CD8-positive, alpha-beta memory T cell (primary cell): ENCODE measurements at regions not wholly inside any gene's neighbourhood (a gene's known extent, or its start where the extent isn't known, plus 50 kb on each side); places are given as distances from the start of the nearest gene placed in this dataset.

Experiments used
- CTCF ChIA-PET: fragments of 350-600 bp; sonication (Branson Sonifier 250); formaldehyde crosslinking; loops from one replicate; lab custom pipeline; 2021; ENCODE audit warnings: antibody characterized with exemption; lab: Charles Lee
- POLR2A ChIA-PET: fragments of 350-600 bp; sonication (Branson Sonifier 250); formaldehyde crosslinking; loops from one replicate; lab custom pipeline; 2021; ENCODE audit warnings: antibody characterized with exemption; lab: Charles Lee
- DNase-seq, 5 donors: peaks; one replicate each; pipeline versions ENCODE4 v3.0.0 to v3.0.0-alpha.2; 2020 to 2022; ENCODE audit warnings: mixed read lengths in 1 of 5
- H3K27ac ChIP-seq: one replicate; pipeline ENCODE4 v1.7.0; 2013; ENCODE audit warnings: low read depth, mild to moderate bottlenecking, low read length, moderate library complexity
- H3K27me3 ChIP-seq: 2 replicates; pipeline ENCODE4 v1.7.0; 2013; ENCODE audit warnings: low read length, mild to moderate bottlenecking; ENCODE audit not compliant: insufficient read depth, poor library complexity, severe bottlenecking
- H3K36me3 ChIP-seq: 2 replicates; pipeline ENCODE4 v1.7.0; 2013; ENCODE audit warnings: mild to moderate bottlenecking, low read length, moderate library complexity; ENCODE audit not compliant: insufficient read depth
- H3K4me1 ChIP-seq: 2 replicates; pipeline ENCODE4 v1.7.0; 2013; ENCODE audit warnings: mild to moderate bottlenecking, low read length, moderate library complexity; ENCODE audit not compliant: insufficient read depth
- H3K4me3 ChIP-seq: 2 replicates; pipeline ENCODE4 v1.7.0; 2013; ENCODE audit warnings: mild to moderate bottlenecking, low read length
- H3K9me3 ChIP-seq: 2 replicates; pipeline ENCODE4 v1.7.0; 2013; ENCODE audit warnings: mild to moderate bottlenecking, low read length
- H3K27ac Mint-ChIP-seq, 8 donors: one replicate each; pipeline ENCODE4 v1.8.0; 2020 to 2021; ENCODE audit warnings: mixed read lengths in 8 of 8, mild to moderate bottlenecking in 6 of 8, inconsistent platforms in 3 of 8, moderate library complexity in 3 of 8
- H3K27me3 Mint-ChIP-seq, 2 donors: one replicate each; pipeline ENCODE4 v1.8.0; 2020 to 2021; ENCODE audit warnings: mixed read lengths in 2 of 2, mild to moderate bottlenecking in 1 of 2, moderate library complexity in 1 of 2
- H3K36me3 Mint-ChIP-seq, 3 donors: one replicate each; pipeline ENCODE4 v1.8.0; 2020 to 2021; ENCODE audit warnings: mixed read lengths in 3 of 3, inconsistent platforms in 1 of 3, mild to moderate bottlenecking in 1 of 3
- H3K4me1 Mint-ChIP-seq, 3 donors: one replicate each; pipeline ENCODE4 v1.8.0; 2020 to 2021; ENCODE audit warnings: mixed read lengths in 3 of 3, inconsistent platforms in 1 of 3, mild to moderate bottlenecking in 1 of 3
- H3K4me3 Mint-ChIP-seq, 7 donors: one replicate each; pipeline ENCODE4 v1.8.0; 2020 to 2021; ENCODE audit warnings: mixed read lengths in 7 of 7, mild to moderate bottlenecking in 6 of 7, moderate library complexity in 4 of 7, inconsistent platforms in 2 of 7
- H3K9me3 Mint-ChIP-seq, 5 donors: one replicate each; pipeline ENCODE4 v1.8.0; 2020 to 2022; ENCODE audit warnings: mixed read lengths in 5 of 5, mild to moderate bottlenecking in 3 of 5, moderate library complexity in 2 of 5, inconsistent platforms in 1 of 5

- H3K27me3 ChIP-seq: no peaks in the 10 kb centered on the region
- Mint-ChIP-seq H3K27ac (no peak overlapping the region), H3K4me3 (no peak overlapping the region), H3K27me3 (peaks cover 0 to 3% of the 10 kb centered on the region in 2 donors), H3K9me3 (peaks cover 0 to 12% (median 0%) of the 10 kb centered on the region in 5 donors), H3K36me3 (no peaks in the 10 kb centered on the region), H3K4me1 (no peaks in the 10 kb centered on the region)
- H3K27ac ChIP-seq: no peak overlapping the region
- H3K9me3 ChIP-seq: no peaks in the 10 kb centered on the region
- CTCF ChIA-PET: no interaction called here
- POLR2A ChIA-PET: no interaction called here
- no peaks in the 10 kb centered on the region for H3K36me3 ChIP-seq
- H3K4me3 ChIP-seq: no peak overlapping the region
- DNase-seq: no peak
- no peaks in the 10 kb centered on the region for H3K4me1 ChIP-seq
These were observed 476.5 kb downstream of the TCERG1L start for GRCh38 chr10:130835068-130835467.

- H3K27ac ChIP-seq: no peak overlapping the region
- no peak overlapping the region for H3K4me3 ChIP-seq
- Mint-ChIP-seq H3K27me3 (peaks cover 0 to 3% of the 10 kb centered on the region in 2 donors), H3K27ac (no peak overlapping the region), H3K4me1 (no peaks in the 10 kb centered on the region), H3K36me3 (no peaks in the 10 kb centered on the region), H3K4me3 (no peak overlapping the region), H3K9me3 (peaks cover 0 to 12% (median 0%) of the 10 kb centered on the region in 5 donors)
- no peaks in the 10 kb centered on the region for H3K4me1 ChIP-seq
- H3K27me3 ChIP-seq: no peaks in the 10 kb centered on the region
- H3K36me3 ChIP-seq: no peaks in the 10 kb centered on the region
- H3K9me3 ChIP-seq: no peaks in the 10 kb centered on the region
- DNase-seq: no peak
- ChIA-PET CTCF (no interaction called here), POLR2A (no interaction called here)
These were observed 475.2 kb downstream of the TCERG1L start for GRCh38 chr10:130836344-130836743.

GRCh38 chr10:130843051-130843653 lies 468.4 kb downstream of the TCERG1L start:
- H3K9me3 Mint-ChIP-seq: peaks cover 0 to 2% (median under 1%) of the 10 kb centered on the region in 5 donors
- CTCF ChIA-PET: no interaction called here
- H3K4me3 Mint-ChIP-seq: no peak overlapping the region
- H3K9me3 ChIP-seq: no peaks in the 10 kb centered on the region
- no peak for DNase-seq
- H3K27ac ChIP-seq: no peak overlapping the region
- no peaks in the 10 kb centered on the region for H3K4me1 ChIP-seq
- H3K27me3 ChIP-seq: no peaks in the 10 kb centered on the region
- no peaks in the 10 kb centered on the region for H3K4me1 Mint-ChIP-seq
- no peaks in the 10 kb centered on the region for H3K36me3 Mint-ChIP-seq
- peaks cover 0 to 3% of the 10 kb centered on the region in 2 donors for H3K27me3 Mint-ChIP-seq
- H3K36me3 ChIP-seq: no peaks in the 10 kb centered on the region
- POLR2A ChIA-PET: no interaction called here
- H3K4me3 ChIP-seq: no peak overlapping the region
- no peak overlapping the region for H3K27ac Mint-ChIP-seq

GRCh38 chr10:130844310-130844709 lies 467.2 kb downstream of the TCERG1L start:
- Histone ChIP-seq H3K27ac (no peak overlapping the region), H3K9me3 (no peaks in the 10 kb centered on the region), H3K4me1 (no peaks in the 10 kb centered on the region), H3K4me3 (no peak overlapping the region), H3K27me3 (no peaks in the 10 kb centered on the region), H3K36me3 (no peaks in the 10 kb centered on the region)
- CTCF ChIA-PET: no interaction called here
- H3K36me3 Mint-ChIP-seq: no peaks in the 10 kb centered on the region
- peaks cover 0 to 2% of the 10 kb centered on the region in 2 donors for H3K27me3 Mint-ChIP-seq
- POLR2A ChIA-PET: no interaction called here
- no peak for DNase-seq
- no peak overlapping the region for H3K27ac Mint-ChIP-seq
- peaks cover 0 to 2% (median 0%) of the 10 kb centered on the region in 5 donors for H3K9me3 Mint-ChIP-seq
- no peaks in the 10 kb centered on the region for H3K4me1 Mint-ChIP-seq
- no peak overlapping the region for H3K4me3 Mint-ChIP-seq

GRCh38 chr10:130847170-130847569 lies 464.4 kb downstream of the TCERG1L start:
- H3K9me3 Mint-ChIP-seq: peaks cover 0 to 7% (median 6%) of the 10 kb centered on the region in 5 donors
- Histone ChIP-seq H3K36me3 (no peaks in the 10 kb centered on the region), H3K4me1 (no peaks in the 10 kb centered on the region), H3K27me3 (no peaks in the 10 kb centered on the region), H3K4me3 (no peak overlapping the region), H3K9me3 (no peaks in the 10 kb centered on the region), H3K27ac (no peak overlapping the region)
- H3K4me1 Mint-ChIP-seq: no peaks in the 10 kb centered on the region
- no peaks in the 10 kb centered on the region for H3K27me3 Mint-ChIP-seq
- CTCF ChIA-PET: no interaction called here
- no peak overlapping the region for H3K27ac Mint-ChIP-seq
- POLR2A ChIA-PET: no interaction called here
- no peaks in the 10 kb centered on the region for H3K36me3 Mint-ChIP-seq
- no peak for DNase-seq
- H3K4me3 Mint-ChIP-seq: no peak overlapping the region

GRCh38 chr10:130848855-130849254 lies 462.7 kb downstream of the TCERG1L start:
- Mint-ChIP-seq H3K36me3 (no peaks in the 10 kb centered on the region), H3K27ac (no peak overlapping the region), H3K4me1 (no peaks in the 10 kb centered on the region), H3K27me3 (no peaks in the 10 kb centered on the region), H3K9me3 (peaks cover 11 to 17% (median 13%) of the 10 kb centered on the region in 5 donors), H3K4me3 (no peak overlapping the region)
- DNase-seq: no peak
- Histone ChIP-seq H3K9me3 (no peaks in the 10 kb centered on the region), H3K36me3 (no peaks in the 10 kb centered on the region), H3K27ac (no peak overlapping the region), H3K27me3 (no peaks in the 10 kb centered on the region), H3K4me1 (no peaks in the 10 kb centered on the region), H3K4me3 (no peak overlapping the region)
- POLR2A ChIA-PET: no interaction called here
- CTCF ChIA-PET: no interaction called here

GRCh38 chr10:130854151-130854550 lies 457.4 kb downstream of the TCERG1L start:
- ChIA-PET POLR2A (no interaction called here), CTCF (no interaction called here)
- Histone ChIP-seq H3K36me3 (no peaks in the 10 kb centered on the region), H3K9me3 (no peaks in the 10 kb centered on the region), H3K4me1 (no peaks in the 10 kb centered on the region), H3K27me3 (no peaks in the 10 kb centered on the region), H3K4me3 (no peak overlapping the region), H3K27ac (no peak overlapping the region)
- no peaks in the 10 kb centered on the region for H3K4me1 Mint-ChIP-seq
- H3K4me3 Mint-ChIP-seq: no peak overlapping the region
- no peaks in the 10 kb centered on the region for H3K36me3 Mint-ChIP-seq
- H3K27ac Mint-ChIP-seq: no peak overlapping the region
- DNase-seq: no peak
- no peaks in the 10 kb centered on the region for H3K27me3 Mint-ChIP-seq
- H3K9me3 Mint-ChIP-seq: peaks cover 22 to 33% (median 27%) of the 10 kb centered on the region in 5 donors

- Histone ChIP-seq H3K27ac (no peak overlapping the region), H3K4me3 (no peak overlapping the region), H3K36me3 (no peaks in the 10 kb centered on the region), H3K9me3 (no peaks in the 10 kb centered on the region), H3K27me3 (no peaks in the 10 kb centered on the region), H3K4me1 (no peaks in the 10 kb centered on the region)
- Mint-ChIP-seq H3K4me3 (no peak overlapping the region), H3K27ac (no peak overlapping the region), H3K4me1 (no peaks in the 10 kb centered on the region), H3K9me3 (peaks cover 19 to 28% (median 22%) of the 10 kb centered on the region in 5 donors), H3K36me3 (no peaks in the 10 kb centered on the region), H3K27me3 (peaks cover 0 to 2% of the 10 kb centered on the region in 2 donors)
- DNase-seq: no peak
- ChIA-PET POLR2A (no interaction called here), CTCF (no interaction called here)
These were observed 453.8 kb downstream of the TCERG1L start for GRCh38 chr10:130857631-130858295.
